Coronary artery (tissue), 2 donors: ENCODE measurements at regions not wholly inside any gene's neighbourhood (a gene's known extent, or its start where the extent isn't known, plus 50 kb on each side); places are given as distances from the start of the nearest gene placed in this dataset.

Source experiments
- DNase-seq: peaks from one replicate; pipeline ENCODE4 v3.0.0-alpha.2; 2017; ENCODE audit warnings: low spot score
- H3K27ac ChIP-seq, 2 donors: fragments of 200-600 bp; sonication (generic); one replicate each; pipeline ENCODE4 v1.5.1; 2016 to 2019
- H3K4me3 ChIP-seq: fragments of 200-600 bp; sonication (generic); 2 replicates; pipeline ENCODE4 v1.5.1; 2016; ENCODE audit warnings: mild to moderate bottlenecking, moderate library complexity
- TF ChIP-seq, protein P1 (sequence below): fragments of 200-600 bp; sonication (generic); IDR thresholded peaks from one replicate; pipeline ENCODE4 v1.5.1; 2019; ENCODE audit warnings: antibody characterized with exemption

DNA sequence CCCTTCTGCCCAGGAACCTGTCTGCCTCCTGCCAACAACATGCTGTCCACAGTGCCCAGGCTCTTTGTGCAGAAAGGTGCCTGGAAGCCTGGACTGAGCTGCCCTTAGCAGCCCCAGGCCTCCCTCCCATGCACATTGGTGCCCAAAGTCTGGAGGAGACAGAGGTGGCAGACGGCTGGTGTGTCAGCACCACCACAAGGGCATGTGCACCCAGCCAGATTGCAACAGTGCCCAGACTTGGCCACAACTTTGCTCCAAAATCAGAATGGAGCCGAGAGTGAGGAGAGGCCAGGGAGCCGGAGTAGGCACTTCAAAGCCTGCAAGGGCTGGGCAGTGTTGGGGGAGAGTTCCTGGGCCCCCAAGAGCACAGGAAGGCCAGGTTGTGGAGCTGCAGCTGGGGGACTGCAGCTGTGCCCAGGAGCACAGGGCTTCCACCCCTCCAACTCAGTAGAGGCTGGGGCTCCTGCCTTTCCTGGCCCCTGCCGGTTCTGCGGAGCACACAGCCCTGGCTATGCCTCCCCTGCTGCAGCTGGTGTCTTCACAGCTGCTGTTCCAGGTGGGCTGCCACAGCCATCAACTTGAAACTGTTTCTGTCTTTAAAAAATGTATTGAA lies 1255.8 kb downstream of the SLITRK5 start:
- TF ChIP-seq, protein P1, sequence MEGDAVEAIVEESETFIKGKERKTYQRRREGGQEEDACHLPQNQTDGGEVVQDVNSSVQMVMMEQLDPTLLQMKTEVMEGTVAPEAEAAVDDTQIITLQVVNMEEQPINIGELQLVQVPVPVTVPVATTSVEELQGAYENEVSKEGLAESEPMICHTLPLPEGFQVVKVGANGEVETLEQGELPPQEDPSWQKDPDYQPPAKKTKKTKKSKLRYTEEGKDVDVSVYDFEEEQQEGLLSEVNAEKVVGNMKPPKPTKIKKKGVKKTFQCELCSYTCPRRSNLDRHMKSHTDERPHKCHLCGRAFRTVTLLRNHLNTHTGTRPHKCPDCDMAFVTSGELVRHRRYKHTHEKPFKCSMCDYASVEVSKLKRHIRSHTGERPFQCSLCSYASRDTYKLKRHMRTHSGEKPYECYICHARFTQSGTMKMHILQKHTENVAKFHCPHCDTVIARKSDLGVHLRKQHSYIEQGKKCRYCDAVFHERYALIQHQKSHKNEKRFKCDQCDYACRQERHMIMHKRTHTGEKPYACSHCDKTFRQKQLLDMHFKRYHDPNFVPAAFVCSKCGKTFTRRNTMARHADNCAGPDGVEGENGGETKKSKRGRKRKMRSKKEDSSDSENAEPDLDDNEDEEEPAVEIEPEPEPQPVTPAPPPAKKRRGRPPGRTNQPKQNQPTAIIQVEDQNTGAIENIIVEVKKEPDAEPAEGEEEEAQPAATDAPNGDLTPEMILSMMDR = no peak
- no peak overlapping the region for H3K27ac ChIP-seq
- H3K4me3 ChIP-seq = no peak overlapping the region
- no peak for DNase-seq

DNA sequence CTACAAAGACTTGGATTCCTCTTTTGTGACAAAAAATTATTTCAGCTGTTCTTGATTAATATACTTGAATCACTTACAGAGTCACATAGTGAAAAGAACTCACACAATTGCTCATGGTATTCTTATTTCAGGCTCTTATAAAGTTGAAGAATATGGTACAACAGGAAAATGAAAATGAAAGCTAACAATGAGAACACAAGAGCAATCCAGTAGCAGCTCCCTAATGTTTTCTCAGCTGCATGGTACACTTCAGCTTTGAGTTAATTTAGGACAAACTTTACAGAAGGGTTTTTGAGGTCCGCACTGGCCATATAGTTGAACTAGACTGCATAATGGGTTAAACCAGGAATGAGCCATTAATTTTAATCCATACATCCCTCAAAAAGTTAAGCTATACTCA lies 1261.8 kb downstream of the SLITRK5 start:
- no peak overlapping the region for H3K4me3 ChIP-seq
- H3K27ac ChIP-seq = no peak overlapping the region
- TF ChIP-seq, protein P1 = no peak
- DNase-seq = no peak

DNA sequence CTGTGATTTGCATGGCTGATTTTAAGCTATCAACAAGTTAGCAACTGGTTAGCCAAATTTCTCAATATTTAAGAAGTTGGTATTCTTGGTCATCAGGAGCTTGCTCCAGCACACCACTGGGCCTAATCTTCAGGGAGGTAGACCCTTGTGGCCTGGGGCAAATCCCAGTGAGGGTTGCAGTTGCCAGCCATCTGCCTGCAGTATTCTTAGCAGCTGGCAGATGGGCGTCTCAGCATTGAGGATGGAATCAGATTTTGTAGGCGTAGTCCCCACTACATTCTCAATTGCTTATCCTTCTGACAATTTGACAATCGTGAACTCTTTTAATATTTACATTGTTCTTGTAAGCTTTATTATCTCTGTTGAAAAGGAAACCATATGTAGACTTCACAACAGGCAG lies 1266.2 kb downstream of the SLITRK5 start:
- no peak for DNase-seq
- Histone ChIP-seq H3K4me3 (no peak overlapping the region), H3K27ac (no peak overlapping the region)
- TF ChIP-seq, protein P1 = no peak

DNA sequence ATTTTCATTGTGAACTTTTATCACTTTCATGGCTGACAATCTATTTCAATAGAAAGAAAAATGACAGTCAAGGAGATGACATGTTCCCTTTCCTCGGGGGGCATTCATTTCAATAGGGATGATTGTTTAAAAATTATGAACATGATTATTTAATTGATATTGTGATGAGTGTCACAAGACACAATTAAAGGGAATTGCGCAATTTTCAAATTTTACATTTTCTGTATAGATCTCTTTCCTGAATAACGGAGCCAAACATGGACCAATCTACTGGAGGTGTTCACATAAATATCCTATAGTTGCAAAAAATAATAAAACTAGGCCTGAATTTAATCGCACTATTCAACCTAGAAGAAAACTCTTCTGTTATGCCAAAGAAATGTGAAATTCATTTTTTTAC lies 1274.6 kb downstream of the SLITRK5 start:
- TF ChIP-seq, protein P1 = no peak
- Histone ChIP-seq H3K27ac (no peak overlapping the region), H3K4me3 (no peak overlapping the region)
- DNase-seq = no peak

DNA sequence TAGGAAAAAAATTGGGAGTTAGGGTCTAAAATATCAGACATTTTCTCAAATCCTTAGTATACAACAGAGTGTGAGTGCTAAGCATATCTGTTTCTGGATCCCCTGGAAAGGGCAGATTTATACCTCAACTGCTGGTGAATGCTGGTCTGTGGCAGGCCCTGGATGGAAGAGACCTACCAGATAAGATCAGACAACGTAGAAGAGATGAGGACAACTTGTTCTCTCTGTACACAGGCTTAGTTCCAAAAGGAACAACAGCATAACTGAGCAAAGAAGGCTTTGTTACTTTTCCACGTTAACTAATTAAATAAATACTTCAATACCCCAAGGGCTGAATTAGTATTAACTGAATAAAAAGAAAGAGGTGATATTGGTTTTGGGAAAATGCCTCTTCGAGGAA lies 1277.3 kb downstream of the SLITRK5 start:
- DNase-seq = no peak

DNA sequence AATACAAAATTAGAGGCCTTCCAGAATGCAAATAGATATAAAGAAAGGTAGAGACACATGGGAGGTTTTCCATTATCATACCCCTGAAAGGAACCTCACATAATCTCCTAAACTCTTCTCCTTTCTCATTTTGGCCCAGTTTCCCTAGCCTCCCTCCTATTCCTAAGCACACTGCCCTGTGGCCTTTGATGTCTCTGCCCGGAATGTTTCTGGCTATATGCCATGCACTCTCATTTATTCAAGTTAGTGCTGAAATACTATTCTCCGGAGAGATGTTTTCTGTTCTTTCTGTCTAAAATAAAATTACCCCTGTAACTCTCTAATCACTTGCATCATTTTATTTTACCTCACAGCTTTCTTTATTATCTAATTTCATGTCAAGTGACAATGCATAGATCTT lies 1287.7 kb downstream of the SLITRK5 start:
- Histone ChIP-seq H3K27ac (no peak overlapping the region), H3K4me3 (no peak overlapping the region)
- TF ChIP-seq, protein P1 = no peak
- DNase-seq = no peak

More for the DNA sequence above, 1277.3 kb downstream of the SLITRK5 start:
- TF ChIP-seq, protein P1 = no peak
- Histone ChIP-seq H3K4me3 (no peak overlapping the region), H3K27ac (no peak overlapping the region)

DNA sequence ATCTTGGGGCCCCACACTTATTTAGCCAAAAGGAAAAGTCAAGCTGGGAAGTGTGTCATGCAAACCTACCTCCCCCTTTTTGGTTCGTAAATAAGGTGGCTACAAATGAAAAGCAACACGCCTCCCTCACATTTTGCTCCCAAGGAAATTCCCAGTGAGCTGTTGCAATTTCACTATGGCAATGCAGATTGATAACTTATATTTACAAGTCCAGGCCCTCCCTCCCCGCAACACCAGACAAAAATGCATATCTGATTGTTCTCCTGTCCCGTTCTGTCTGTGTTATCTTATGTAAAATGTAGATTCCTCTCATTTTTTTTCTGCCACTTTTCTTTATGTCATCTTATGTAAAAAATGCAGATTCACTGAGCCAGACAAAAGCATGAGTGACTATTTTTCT lies 1305.3 kb downstream of the SLITRK5 start:
- TF ChIP-seq, protein P1 = no peak
- no peak overlapping the region for H3K4me3 ChIP-seq
- DNase-seq = no peak
- no peak overlapping the region for H3K27ac ChIP-seq
